Keratinocyte (primary cell): ENCODE measurements at regions not wholly inside any gene's neighbourhood (a gene's known extent, or its start where the extent isn't known, plus 50 kb on each side); places are given as distances from the start of the nearest gene placed in this dataset.

ENCODE experiments used
- DNase-seq: peaks from one replicate; pipeline ENCODE4 v3.0.0-alpha.2; 2011; ENCODE audit warnings: low read depth, missing footprints, low spot score
- FAIRE-seq: peaks from 2 replicates; lab custom pipeline; 2011; peaks lifted over from hg19 to GRCh38; lab: Jason Lieb, UNC
- H2AFZ ChIP-seq: 2 replicates; pipeline ENCODE4 v1.6.0; 2012; ENCODE audit warnings: low read length, control low read depth, inconsistent platforms; ENCODE audit not compliant: control insufficient read depth
- H3K27ac ChIP-seq: 2 replicates; pipeline ENCODE4 v1.5.1; 2011; ENCODE audit warnings: low read length; ENCODE audit not compliant: control insufficient read depth, insufficient read depth
- H3K27me3 ChIP-seq: 3 replicates; pipeline ENCODE4 v1.6.0; 2011; ENCODE audit warnings: low read length; ENCODE audit not compliant: control insufficient read depth, insufficient read depth; ENCODE audit errors: extremely low read depth
- H3K36me3 ChIP-seq, 2 experiments: 2 replicates in 1 of 2; 3 replicates in 1 of 2; pipeline ENCODE4 v1.5.1; 2011; ENCODE audit warnings: low read length in 2 of 2, mild to moderate bottlenecking in 1 of 2; ENCODE audit not compliant: control insufficient read depth in 2 of 2, insufficient read depth in 2 of 2; ENCODE audit errors: extremely low read depth in 1 of 2
- H3K4me1 ChIP-seq: 3 replicates; pipeline ENCODE4 v1.5.1; 2011; ENCODE audit warnings: low read length; ENCODE audit not compliant: control insufficient read depth, insufficient read depth; ENCODE audit errors: extremely low read depth
- H3K4me2 ChIP-seq: 3 replicates; pipeline ENCODE4 v1.6.0; 2011; ENCODE audit warnings: low read depth, low read length; ENCODE audit not compliant: control insufficient read depth, insufficient read depth; ENCODE audit errors: extremely low read depth
- H3K4me3 ChIP-seq, 3 experiments: fragments of 200-600 bp in 1 of 3; sonication (generic) in 1 of 3; 2 replicates in 2 of 3; 3 replicates in 1 of 3; pipeline ENCODE4 v1.5.1; 2011 to 2016; ENCODE audit warnings: low read length in 3 of 3, mild to moderate bottlenecking in 3 of 3, control low read depth in 2 of 3, inconsistent platforms in 1 of 3, low read depth in 1 of 3, mixed read lengths in 1 of 3, mixed run types in 1 of 3, moderate library complexity in 1 of 3; ENCODE audit not compliant: control insufficient read depth in 2 of 3, insufficient read depth in 2 of 3; ENCODE audit errors: extremely low read depth in 1 of 3
- H3K79me2 ChIP-seq: 2 replicates; pipeline ENCODE4 v1.6.0; 2012; ENCODE audit warnings: low read length; ENCODE audit not compliant: control insufficient read depth, insufficient read depth
- H3K9ac ChIP-seq: 3 replicates; pipeline ENCODE4 v1.6.0; 2011; ENCODE audit warnings: low read length; ENCODE audit not compliant: control insufficient read depth, insufficient read depth; ENCODE audit errors: extremely low read depth
- H3K9me1 ChIP-seq: 3 replicates; pipeline ENCODE4 v1.6.0; 2011; ENCODE audit warnings: low read length; ENCODE audit not compliant: control insufficient read depth, insufficient read depth; ENCODE audit errors: extremely low read depth
- H3K9me3 ChIP-seq: 2 replicates; pipeline ENCODE4 v1.5.1; 2012; ENCODE audit warnings: low read depth, low read length; ENCODE audit not compliant: control insufficient read depth
- H4K20me1 ChIP-seq: 3 replicates; pipeline ENCODE4 v1.6.0; 2011; ENCODE audit warnings: low read length; ENCODE audit not compliant: control insufficient read depth, insufficient read depth; ENCODE audit errors: extremely low read depth
- EZH2 ChIP-seq: IDR thresholded peaks from one replicate; pipeline ENCODE4 v1.6.1; 2012; ENCODE audit warnings: inconsistent platforms, mild to moderate bottlenecking, low read length, moderate library complexity
- dilution Hi-C: fragments of 300-500 bp; cut with MboI; formaldehyde crosslinking; loops from one replicate; pipeline ENCODE4 v1.7.0; 2020; ENCODE audit warnings: low sequenced_read_pairs; ENCODE audit not compliant: extremely low pct_ligation_motif_present
- TF ChIP-seq, protein P1 (sequence below), 3 experiments: IDR thresholded peaks in 1 of 3; conservative IDR thresholded peaks in 1 of 3; optimal IDR thresholded peaks in 1 of 3; 2 replicates in 2 of 3; 3 replicates in 1 of 3; pipeline versions ENCODE3 to v1.5.1; 2011; ENCODE audit warnings: low read length in 3 of 3, mild to moderate bottlenecking in 3 of 3, moderate library complexity in 2 of 3, control low read depth in 1 of 3, inconsistent platforms in 1 of 3; ENCODE audit not compliant: insufficient read depth in 2 of 3; ENCODE audit errors: extremely low read depth in 1 of 3

DNA sequence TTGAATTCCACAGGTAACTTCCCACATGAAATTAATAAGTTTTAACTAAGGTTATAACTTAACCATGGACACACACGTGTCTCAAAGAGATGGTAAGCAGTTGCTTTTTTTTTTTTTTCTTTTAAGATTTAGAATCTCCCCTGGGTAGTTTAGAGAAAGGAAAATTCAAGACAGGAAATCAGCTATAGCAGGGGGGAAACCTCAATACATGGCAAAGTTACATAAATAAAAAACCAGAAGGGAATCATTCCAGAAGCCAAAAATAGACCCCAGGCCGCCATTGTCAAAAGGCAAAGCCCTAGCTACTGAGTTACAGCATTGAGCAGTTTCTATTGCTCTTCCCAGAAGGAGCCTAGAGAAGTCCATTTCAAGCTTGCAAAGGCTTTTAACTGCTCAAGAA is 91.5 kb upstream of the ZNF236 start:
- Histone ChIP-seq H3K27ac (no peak overlapping the region), H4K20me1 (no peaks in the 10 kb centered on the region), H3K9me3 (no peaks in the 10 kb centered on the region), H3K4me2 (no peak overlapping the region), H3K9ac (no peak overlapping the region), H3K27me3 (no peaks in the 10 kb centered on the region), H3K36me3 (no peaks in the 10 kb centered on the region), H2AFZ (no peak overlapping the region), H3K4me1 (no peaks in the 10 kb centered on the region), H3K79me2 (no peaks in the 10 kb centered on the region), H3K9me1 (no peaks in the 10 kb centered on the region), H3K4me3 (no peak overlapping the region)
- DNase-seq, result no peak
- FAIRE-seq, result no peak
- TF ChIP-seq, protein P1, sequence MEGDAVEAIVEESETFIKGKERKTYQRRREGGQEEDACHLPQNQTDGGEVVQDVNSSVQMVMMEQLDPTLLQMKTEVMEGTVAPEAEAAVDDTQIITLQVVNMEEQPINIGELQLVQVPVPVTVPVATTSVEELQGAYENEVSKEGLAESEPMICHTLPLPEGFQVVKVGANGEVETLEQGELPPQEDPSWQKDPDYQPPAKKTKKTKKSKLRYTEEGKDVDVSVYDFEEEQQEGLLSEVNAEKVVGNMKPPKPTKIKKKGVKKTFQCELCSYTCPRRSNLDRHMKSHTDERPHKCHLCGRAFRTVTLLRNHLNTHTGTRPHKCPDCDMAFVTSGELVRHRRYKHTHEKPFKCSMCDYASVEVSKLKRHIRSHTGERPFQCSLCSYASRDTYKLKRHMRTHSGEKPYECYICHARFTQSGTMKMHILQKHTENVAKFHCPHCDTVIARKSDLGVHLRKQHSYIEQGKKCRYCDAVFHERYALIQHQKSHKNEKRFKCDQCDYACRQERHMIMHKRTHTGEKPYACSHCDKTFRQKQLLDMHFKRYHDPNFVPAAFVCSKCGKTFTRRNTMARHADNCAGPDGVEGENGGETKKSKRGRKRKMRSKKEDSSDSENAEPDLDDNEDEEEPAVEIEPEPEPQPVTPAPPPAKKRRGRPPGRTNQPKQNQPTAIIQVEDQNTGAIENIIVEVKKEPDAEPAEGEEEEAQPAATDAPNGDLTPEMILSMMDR (optimal IDR thresholded peaks at IDR 0.05 in 1 of 3, IDR thresholded peaks at IDR 0.05 in 1 of 3, conservative IDR thresholded peaks at IDR 0.05 in 1 of 3; ENCODE audit: extremely low read depth in 1 of 3, insufficient read depth in 2 of 3, low read length in 3 of 3), result no peak
- no peak for TF ChIP-seq EZH2
- dilution Hi-C loops, result no loop called here

DNA sequence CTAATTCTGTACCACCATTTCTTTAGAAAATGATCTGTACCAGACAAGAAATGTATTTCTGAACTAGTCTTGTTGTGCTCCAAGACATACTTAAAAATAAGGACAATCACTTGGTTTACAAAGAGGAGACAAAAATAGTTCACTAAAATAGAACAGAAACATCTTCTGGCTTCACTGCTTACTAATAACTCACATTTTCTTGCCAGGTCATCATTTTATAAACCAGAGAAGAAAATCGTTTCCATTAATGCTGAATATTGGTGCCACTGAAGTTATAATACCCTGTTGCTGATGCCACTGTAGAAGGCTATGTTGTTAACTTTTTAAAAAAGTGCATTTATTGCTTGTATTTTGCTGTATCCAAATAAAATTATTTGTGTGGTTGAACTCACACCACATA is 94.8 kb upstream of the ZNF236 start:
- Histone ChIP-seq H3K4me1 (no peaks in the 10 kb centered on the region), H3K9me3 (no peaks in the 10 kb centered on the region), H3K27ac (no peak overlapping the region), H3K4me3 (no peak overlapping the region), H3K9me1 (no peaks in the 10 kb centered on the region), H3K9ac (no peak overlapping the region), H4K20me1 (no peaks in the 10 kb centered on the region), H3K27me3 (no peaks in the 10 kb centered on the region), H2AFZ (no peak overlapping the region), H3K36me3 (no peaks in the 10 kb centered on the region), H3K4me2 (no peak overlapping the region), H3K79me2 (no peaks in the 10 kb centered on the region)
- FAIRE-seq (no peak), DNase-seq (no peak)
- dilution Hi-C loops, result no loop called here
- TF ChIP-seq EZH2, result no peak
- TF ChIP-seq, protein P1 (optimal IDR thresholded peaks at IDR 0.05 in 1 of 3, IDR thresholded peaks at IDR 0.05 in 1 of 3, conservative IDR thresholded peaks at IDR 0.05 in 1 of 3; ENCODE audit: extremely low read depth in 1 of 3, insufficient read depth in 2 of 3, low read length in 3 of 3), result no peak
